22Rv1 (cell line): ENCODE measurements at regions not wholly inside any gene's neighbourhood (a gene's known extent, or its start where the extent isn't known, plus 50 kb on each side); places are given as distances from the start of the nearest gene placed in this dataset.

Source experiments
- H3K27ac ChIP-seq: fragments of 450-650 bp; 2 replicates; pipeline ENCODE4 v1.5.1; 2017
- CTCF ChIP-seq: fragments of 450-650 bp; IDR thresholded peaks from 2 replicates; pipeline ENCODE4 v1.5.1; 2017; ENCODE audit warnings: mild to moderate bottlenecking
- ZFX ChIP-seq: fragments of 450-650 bp; IDR thresholded peaks from 2 replicates; pipeline ENCODE4 v1.6.1; 2017; ENCODE audit warnings: antibody characterized with exemption, borderline replicate concordance

DNA sequence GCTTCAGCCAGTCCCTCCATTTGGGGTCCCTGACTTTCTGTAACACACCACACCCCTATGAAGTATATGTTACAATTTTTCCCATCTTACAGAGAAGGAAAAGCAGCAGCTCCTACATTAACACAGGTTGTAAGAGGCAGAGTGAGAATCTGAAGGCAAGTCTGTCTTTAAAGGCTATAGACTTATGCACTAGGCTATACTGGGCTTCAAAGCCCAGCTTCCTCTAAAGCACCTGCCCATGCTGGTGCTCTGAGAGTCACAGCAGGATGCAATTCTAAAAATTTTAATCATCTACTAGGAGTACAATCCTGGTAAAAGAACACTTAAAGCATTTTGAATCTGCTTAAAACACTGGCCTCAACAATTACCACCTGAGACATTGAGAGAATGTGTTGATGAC, 113.0 kb upstream of the NLGN4Y start:
- no peak overlapping the region for H3K27ac ChIP-seq
- TF ChIP-seq ZFX (no peak), CTCF (no peak)

DNA sequence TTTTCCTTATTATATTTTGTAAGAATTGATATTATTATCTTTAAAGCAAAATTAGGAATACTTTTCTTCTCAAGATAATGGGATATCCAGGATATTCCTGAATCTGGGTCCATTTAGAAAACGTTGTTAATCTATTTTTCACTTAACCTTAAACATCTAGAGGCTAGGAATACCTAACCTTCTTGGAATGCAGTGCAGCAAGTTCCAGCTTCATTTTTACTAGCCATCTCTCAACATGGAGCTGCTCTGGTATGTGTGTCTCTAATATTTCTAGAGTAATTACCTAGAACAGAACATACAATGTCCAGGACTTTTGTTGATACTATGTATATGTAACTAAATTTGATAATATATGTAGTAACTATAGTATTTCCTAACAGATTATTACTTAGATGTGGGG, 87.8 kb upstream of the NLGN4Y start:
- TF ChIP-seq ZFX = no peak
- no peak for TF ChIP-seq CTCF
- no peak overlapping the region for H3K27ac ChIP-seq

DNA sequence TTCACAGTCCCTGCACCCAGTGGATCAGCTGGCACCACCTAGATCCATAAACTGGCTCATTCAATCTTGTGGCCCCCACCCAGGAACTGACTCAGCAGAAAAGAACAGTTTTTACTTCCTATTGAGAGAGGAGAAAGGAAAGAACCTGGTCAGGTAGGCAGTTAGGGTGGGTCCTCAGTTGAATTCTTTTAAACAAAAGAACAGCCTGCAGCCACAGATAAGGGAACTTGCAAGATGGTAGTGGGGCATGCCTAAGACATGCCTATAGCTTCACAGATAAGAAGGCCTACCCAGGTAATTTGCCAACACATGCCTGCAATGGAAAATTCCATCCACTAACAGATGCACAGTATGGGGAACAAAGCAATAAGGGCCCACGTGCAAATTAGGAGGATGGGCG, 86.7 kb upstream of the NLGN4Y start:
- no peak overlapping the region for H3K27ac ChIP-seq
- no peak for TF ChIP-seq CTCF
- no peak for TF ChIP-seq ZFX

GRCh38 chrY:14438395-14438794, 85.9 kb upstream of the NLGN4Y start:
- TF ChIP-seq ZFX = no peak
- TF ChIP-seq CTCF = no peak
- no peak overlapping the region for H3K27ac ChIP-seq

DNA sequence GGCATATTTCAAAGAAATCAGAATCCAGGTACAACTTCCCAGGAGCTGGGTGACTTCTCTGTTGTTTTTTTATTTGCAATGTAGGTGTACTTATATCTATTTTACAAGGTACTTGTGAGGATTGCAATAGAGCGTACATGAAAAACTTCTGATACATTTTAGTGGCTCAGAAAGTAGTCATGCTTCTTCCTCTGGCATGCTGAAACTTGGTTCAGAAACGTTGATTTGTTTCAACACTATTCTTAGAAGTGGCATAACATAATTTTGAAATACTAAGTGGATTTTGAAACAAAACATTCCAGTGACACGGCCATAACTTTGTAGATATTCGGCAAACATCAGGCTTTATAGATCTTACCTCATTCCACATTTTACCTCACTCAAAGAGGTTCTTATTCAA, 79.8 kb upstream of the NLGN4Y start:
- H3K27ac ChIP-seq = no peak overlapping the region
- TF ChIP-seq CTCF (no peak), ZFX (no peak)

- TF ChIP-seq ZFX (no peak), CTCF (no peak)
- H3K27ac ChIP-seq = no peak overlapping the region
Observed at GRCh38 chrY:14468151-14468683, 56.1 kb upstream of the NLGN4Y start.

DNA sequence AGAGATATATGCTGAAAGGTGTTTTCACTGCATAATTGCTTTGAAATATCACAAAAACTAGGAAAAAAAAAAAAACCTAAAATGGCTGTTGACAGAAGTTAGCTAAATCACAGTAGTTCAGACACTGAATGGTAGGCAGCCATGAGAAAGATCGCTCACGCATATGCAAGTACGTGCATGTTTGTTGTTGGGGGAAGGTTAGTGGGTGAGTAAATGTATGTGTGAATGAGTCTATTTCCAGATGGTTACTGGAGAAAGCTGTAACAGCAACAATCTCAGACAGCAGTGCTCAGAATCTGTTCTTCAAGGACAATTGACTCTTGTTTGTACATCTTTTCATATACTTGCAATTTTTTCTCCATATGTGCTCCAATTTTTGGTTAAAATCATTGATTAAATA, 51.9 kb upstream of the NLGN4Y start:
- TF ChIP-seq CTCF (no peak), ZFX (no peak)
- no peak overlapping the region for H3K27ac ChIP-seq
